Neuronal stem cell (in vitro differentiated cells): ENCODE measurements at regions not wholly inside any gene's neighbourhood (a gene's known extent, or its start where the extent isn't known, plus 50 kb on each side); places are given as distances from the start of the nearest gene placed in this dataset.

Source experiments
- DNase-seq: peaks from one replicate; pipeline ENCODE4 v3.0.0-alpha.2; 2013; ENCODE audit warnings: low spot score
- H2AFZ ChIP-seq: one replicate; pipeline ENCODE4 v1.6.1; 2013; ENCODE audit warnings: mild to moderate bottlenecking, low read length, inconsistent platforms
- H2AK5ac ChIP-seq: 2 replicates; pipeline ENCODE4 v1.6.1; 2013; ENCODE audit warnings: low read depth, mild to moderate bottlenecking, inconsistent platforms, low read length, moderate library complexity, mixed read lengths
- H2BK120ac ChIP-seq: 2 replicates; pipeline ENCODE4 v1.6.1; 2013; ENCODE audit warnings: low read depth, mild to moderate bottlenecking, inconsistent platforms, low read length, moderate library complexity, mixed read lengths
- H2BK12ac ChIP-seq: one replicate; pipeline ENCODE4 v1.6.1; 2013; ENCODE audit warnings: low read length, inconsistent platforms
- H2BK15ac ChIP-seq: 2 replicates; pipeline ENCODE4 v1.6.1; 2013; ENCODE audit warnings: mild to moderate bottlenecking, low read length, inconsistent platforms, mixed read lengths
- H2BK5ac ChIP-seq: one replicate; pipeline ENCODE4 v1.6.1; 2013; ENCODE audit warnings: inconsistent platforms, mild to moderate bottlenecking, low read length, moderate library complexity
- H3K14ac ChIP-seq: one replicate; pipeline ENCODE4 v1.6.1; 2013; ENCODE audit warnings: low read length, inconsistent platforms
- H3K18ac ChIP-seq: 2 replicates; pipeline ENCODE4 v1.6.1; 2013; ENCODE audit warnings: low read length, inconsistent platforms
- H3K23ac ChIP-seq: 2 replicates; pipeline ENCODE4 v1.6.1; 2013; ENCODE audit warnings: low read depth, mild to moderate bottlenecking, mixed read lengths, low read length, inconsistent platforms; ENCODE audit not compliant: poor library complexity
- H3K27ac ChIP-seq: replicated peaks from 3 replicates; pipeline ENCODE4 v1.5.1; 2013; ENCODE audit warnings: low read length, inconsistent platforms
- H3K27me3 ChIP-seq, 3 experiments: 2 replicates each; pipeline ENCODE4 v1.6.1; 2013; ENCODE audit warnings: low read length in 3 of 3, mild to moderate bottlenecking in 2 of 3, inconsistent platforms in 1 of 3, low read depth in 1 of 3, mixed read lengths in 1 of 3, moderate library complexity in 1 of 3; ENCODE audit not compliant: control insufficient read depth in 3 of 3, insufficient read depth in 3 of 3
- H3K36me3 ChIP-seq, 2 donors: replicated peaks in 1 of 2; 2 replicates each; pipeline ENCODE4 v1.6.1; 2013; ENCODE audit warnings: low read length in 2 of 2; ENCODE audit not compliant: control insufficient read depth in 2 of 2, insufficient read depth in 2 of 2
- H3K4ac ChIP-seq: 2 replicates; pipeline ENCODE4 v1.6.1; 2013; ENCODE audit warnings: inconsistent platforms, mild to moderate bottlenecking, low read length, moderate library complexity
- H3K4me1 ChIP-seq, 2 donors: 1 replicate in 1 of 2; 2 replicates in 1 of 2; pipeline ENCODE4 v1.6.1; 2013; ENCODE audit warnings: low read length in 2 of 2, low read depth in 1 of 2; ENCODE audit not compliant: control insufficient read depth in 2 of 2, insufficient read depth in 1 of 2
- H3K4me2 ChIP-seq: one replicate; pipeline ENCODE4 v1.6.1; 2013; ENCODE audit warnings: mild to moderate bottlenecking, low read length, inconsistent platforms; ENCODE audit not compliant: insufficient read depth, poor library complexity, severe bottlenecking
- H3K4me3 ChIP-seq, 2 donors: 2 replicates each; pipeline ENCODE4 v1.5.1; 2013; ENCODE audit warnings: low read length in 2 of 2, mild to moderate bottlenecking in 2 of 2, inconsistent platforms in 1 of 2, moderate library complexity in 1 of 2
- H3K79me1 ChIP-seq: one replicate; pipeline ENCODE4 v1.6.1; 2013; ENCODE audit warnings: low read depth, mild to moderate bottlenecking, inconsistent platforms, low read length, moderate library complexity
- H3K9ac ChIP-seq: one replicate; pipeline ENCODE4 v1.6.1; 2013; ENCODE audit warnings: mild to moderate bottlenecking, low read depth, low read length, inconsistent platforms; ENCODE audit not compliant: poor library complexity
- H3K9me3 ChIP-seq, 2 donors: replicated peaks in 1 of 2; 2 replicates each; pipeline versions ENCODE3 to v1.6.1; 2013; ENCODE audit warnings: low read length in 2 of 2, mild to moderate bottlenecking in 2 of 2, inconsistent platforms in 1 of 2, low read depth in 1 of 2, mixed read lengths in 1 of 2, moderate library complexity in 1 of 2; ENCODE audit not compliant: control insufficient read depth in 2 of 2, insufficient read depth in 1 of 2
- H4K8ac ChIP-seq: one replicate; pipeline ENCODE4 v1.6.1; 2013; ENCODE audit warnings: low read depth, mild to moderate bottlenecking, inconsistent platforms, low read length, moderate library complexity
- H4K91ac ChIP-seq: one replicate; pipeline ENCODE4 v1.6.1; 2013; ENCODE audit warnings: low read length, low read depth, mild to moderate bottlenecking, inconsistent platforms; ENCODE audit not compliant: poor library complexity
- WGBS, 2 donors: extraction: QIAGEN DNeasy Blood & Tissue Kit; methylation state at CpG; one replicate each; pipeline ENCODE4 v1.1.7; 2013; ENCODE audit warnings: missing lambda C conversion rate in 2 of 2, mixed read lengths in 1 of 2; ENCODE audit not compliant: insufficient read length in 2 of 2, insufficient replicate concordance in 1 of 2; ENCODE audit errors: extremely low coverage in 2 of 2; 5-methylcytosine and 5-hydroxymethylcytosine counted together

DNA sequence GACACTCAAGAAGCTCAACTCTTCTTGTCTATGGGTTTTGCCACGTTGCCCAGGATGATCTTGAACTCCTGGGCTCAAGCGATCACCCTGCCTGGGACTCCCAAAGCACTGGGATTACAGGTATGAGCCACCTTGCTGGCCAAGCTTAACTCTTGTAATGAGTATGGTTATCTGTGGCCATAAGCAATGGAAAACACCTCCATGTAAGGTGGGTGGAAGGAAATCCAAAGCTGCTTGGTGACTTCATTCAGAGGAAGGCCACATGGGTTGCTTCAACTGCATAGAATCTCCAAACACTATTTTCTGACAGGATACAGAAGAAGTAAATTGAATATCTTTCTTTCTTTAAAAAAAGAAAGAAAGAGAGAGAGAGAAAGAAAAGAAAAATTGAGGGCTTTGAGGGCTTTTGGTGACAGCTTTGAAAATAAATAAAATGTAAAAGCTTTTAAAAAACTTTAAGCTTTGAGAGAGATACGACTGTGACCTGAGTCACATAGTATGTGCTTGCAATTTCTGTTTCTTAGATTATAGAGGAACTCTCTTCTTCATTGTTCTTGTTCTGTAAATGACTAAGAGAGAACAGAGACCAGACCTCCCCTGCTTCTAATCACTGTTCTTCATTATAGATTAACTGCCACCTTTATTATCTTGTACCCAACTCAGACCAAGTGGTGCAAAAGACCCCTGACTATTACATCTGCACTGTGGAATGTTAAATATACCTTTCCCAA, 123.1 kb upstream of the NDUFV2 start:
- no peak overlapping the region for H2BK15ac ChIP-seq
- no peak overlapping the region for H2BK5ac ChIP-seq
- H3K14ac ChIP-seq, result no peak overlapping the region
- H3K18ac ChIP-seq, result no peak overlapping the region
- no peaks in the 10 kb centered on the region for H3K27me3 ChIP-seq
- H3K4ac ChIP-seq, result no peak overlapping the region
- no peak overlapping the region for H3K23ac ChIP-seq
- no peak for DNase-seq
- no peak overlapping the region for H4K91ac ChIP-seq
- H3K4me1 ChIP-seq, result peaks cover 5 to 8% of the 10 kb centered on the region in 2 donors
- H3K4me3 ChIP-seq, result no peak overlapping the region
- no peaks in the 10 kb centered on the region for H3K79me1 ChIP-seq
- H2BK12ac ChIP-seq, result no peak overlapping the region
- no CpG with 5 or more reads among the region's 3 CpGs for WGBS, 2 donors
- no peak overlapping the region for H3K9ac ChIP-seq
- H3K36me3 ChIP-seq, result no peaks in the 10 kb centered on the region
- no peak overlapping the region for H3K4me2 ChIP-seq
- H2AK5ac ChIP-seq, result no peak overlapping the region
- H3K9me3 ChIP-seq, result no peaks in the 10 kb centered on the region
- H4K8ac ChIP-seq, result no peak overlapping the region
- no peak overlapping the region for H2BK120ac ChIP-seq
- no peak overlapping the region for H2AFZ ChIP-seq
- H3K27ac ChIP-seq, result no peak overlapping the region

DNA sequence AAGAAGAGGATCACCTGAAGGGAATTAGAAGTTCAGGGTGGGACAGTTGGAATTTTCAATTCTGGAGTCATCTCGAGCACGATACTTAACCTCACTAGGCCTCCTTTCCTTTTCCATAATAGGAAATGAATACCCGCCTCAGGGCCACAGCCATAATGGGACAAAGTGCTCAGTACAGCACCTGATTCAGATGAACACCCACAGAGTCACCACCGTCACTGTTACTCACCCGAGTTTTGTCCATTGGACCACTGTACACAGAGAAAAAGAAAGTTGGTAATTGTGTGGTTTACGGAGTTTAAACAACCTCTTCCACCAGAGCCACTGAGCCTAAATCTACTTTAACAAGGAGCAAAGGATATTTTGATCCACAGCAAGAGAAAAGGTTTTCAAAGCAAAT, 122.0 kb upstream of the NDUFV2 start:
- H3K23ac ChIP-seq, result no peak overlapping the region
- H3K79me1 ChIP-seq, result no peaks in the 10 kb centered on the region
- no peak overlapping the region for H2BK12ac ChIP-seq
- H2AFZ ChIP-seq, result peak overlapping the region; percentile 41
- no peak overlapping the region for H2BK120ac ChIP-seq
- H3K4me2 ChIP-seq, result no peak overlapping the region
- no peak overlapping the region for H2BK5ac ChIP-seq
- no peak overlapping the region for H4K8ac ChIP-seq
- no peaks in the 10 kb centered on the region for H3K27me3 ChIP-seq
- H3K9ac ChIP-seq, result no peak overlapping the region
- H4K91ac ChIP-seq, result no peak overlapping the region
- no peaks in the 10 kb centered on the region for H3K36me3 ChIP-seq
- no peak overlapping the region for H2BK15ac ChIP-seq
- H3K14ac ChIP-seq, result no peak overlapping the region
- peak; percentile 35 for DNase-seq
- H3K9me3 ChIP-seq, result no peaks in the 10 kb centered on the region
- H3K4me1 ChIP-seq, result peaks cover 5 to 8% of the 10 kb centered on the region in 2 donors
- no CpG with 5 or more reads among the region's 6 CpGs for WGBS, 2 donors
- H3K4ac ChIP-seq, result no peak overlapping the region
- no peak overlapping the region for H3K4me3 ChIP-seq
- no peak overlapping the region for H3K27ac ChIP-seq
- H3K18ac ChIP-seq, result no peak overlapping the region
- H2AK5ac ChIP-seq, result no peak overlapping the region

DNA sequence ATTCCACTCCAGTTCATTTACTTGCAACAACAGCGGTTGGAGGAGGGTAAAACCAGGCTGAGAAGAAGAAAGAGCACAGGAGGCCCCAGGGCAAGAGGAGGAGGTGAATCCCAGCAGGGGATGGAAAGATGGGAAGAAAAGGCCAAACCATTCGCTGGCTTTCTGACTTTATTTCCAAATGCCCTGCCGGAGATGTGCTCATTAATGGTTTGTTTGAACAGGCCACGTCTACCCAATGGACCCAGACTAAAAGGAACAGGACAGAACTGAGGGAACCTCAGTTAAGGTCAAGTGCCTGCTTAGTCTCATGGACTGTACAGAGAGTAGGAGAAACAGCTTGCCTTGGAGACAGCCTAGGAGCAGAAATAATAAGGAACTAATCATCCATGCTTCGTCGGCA, 121.6 kb upstream of the NDUFV2 start:
- H3K23ac ChIP-seq, result no peak overlapping the region
- no CpG with 5 or more reads among the region's 6 CpGs for WGBS, 2 donors
- H3K4me1 ChIP-seq, result peaks cover 5 to 8% of the 10 kb centered on the region in 2 donors
- H3K14ac ChIP-seq, result no peak overlapping the region
- no peak overlapping the region for H3K27ac ChIP-seq
- H3K18ac ChIP-seq, result no peak overlapping the region
- no peak overlapping the region for H2BK5ac ChIP-seq
- no peak overlapping the region for H3K4ac ChIP-seq
- no peaks in the 10 kb centered on the region for H3K79me1 ChIP-seq
- H3K27me3 ChIP-seq, result no peaks in the 10 kb centered on the region
- H3K36me3 ChIP-seq, result no peaks in the 10 kb centered on the region
- peak overlapping the region; percentile 41 for H2AFZ ChIP-seq
- H2AK5ac ChIP-seq, result no peak overlapping the region
- DNase-seq, result peak; percentile 8
- H3K4me3 ChIP-seq, result no peak overlapping the region
- H2BK120ac ChIP-seq, result no peak overlapping the region
- H3K4me2 ChIP-seq, result no peak overlapping the region
- no peak overlapping the region for H2BK12ac ChIP-seq
- H2BK15ac ChIP-seq, result no peak overlapping the region
- no peak overlapping the region for H4K91ac ChIP-seq
- no peak overlapping the region for H3K9ac ChIP-seq
- H3K9me3 ChIP-seq, result no peaks in the 10 kb centered on the region
- H4K8ac ChIP-seq, result no peak overlapping the region

DNA sequence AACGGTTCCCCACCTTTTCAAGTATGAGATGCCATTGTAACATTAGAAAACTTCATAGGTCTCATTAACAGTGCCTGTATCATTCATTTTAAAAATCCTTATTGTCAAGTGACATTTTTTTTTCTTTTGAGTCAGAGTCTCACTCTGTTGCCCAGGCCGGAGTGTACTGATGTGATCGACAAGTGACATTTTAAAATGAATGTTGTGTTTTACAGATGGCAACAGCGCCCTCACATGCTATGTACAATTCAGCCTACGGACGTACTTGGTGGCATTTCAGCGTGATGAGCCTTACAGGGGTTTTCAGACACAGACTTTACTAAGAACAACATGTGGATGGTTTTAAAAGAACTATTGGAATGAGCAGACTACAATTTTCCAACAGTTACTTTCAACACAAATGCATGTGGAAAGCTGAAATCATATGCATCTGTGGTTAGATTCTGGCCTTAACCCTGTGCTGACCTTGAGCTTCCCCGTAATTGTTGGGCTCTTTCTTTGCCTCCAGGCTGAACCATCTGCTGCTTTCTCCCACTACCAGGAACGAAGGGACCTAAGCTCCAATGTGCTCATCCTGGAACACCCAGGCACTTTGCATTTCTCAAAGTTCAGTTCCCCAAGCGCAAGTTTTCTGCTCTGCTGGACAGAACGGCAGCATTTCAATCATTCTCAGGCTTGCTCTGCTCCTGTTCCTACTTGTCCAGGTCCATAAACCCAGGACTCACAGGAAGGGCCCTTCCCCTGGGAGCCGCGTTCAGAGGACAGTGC, 119.9 kb upstream of the NDUFV2 start:
- WGBS, 2 donors, result no CpG with 5 or more reads among the region's 13 CpGs
- Histone ChIP-seq H3K4me3 (no peak overlapping the region), H3K27me3 (no peaks in the 10 kb centered on the region), H3K27ac (no peak overlapping the region), H3K14ac (no peak overlapping the region), H2BK5ac (no peak overlapping the region), H3K9ac (no peak overlapping the region), H2BK15ac (no peak overlapping the region), H3K4ac (no peak overlapping the region), H3K4me1 (peaks cover 5 to 8% of the 10 kb centered on the region in 2 donors), H4K91ac (no peak overlapping the region), H2BK120ac (no peak overlapping the region), H3K18ac (no peak overlapping the region), H3K36me3 (no peaks in the 10 kb centered on the region), H3K79me1 (no peaks in the 10 kb centered on the region), H2AFZ (no peak overlapping the region), H4K8ac (no peak overlapping the region), H3K9me3 (no peaks in the 10 kb centered on the region), H3K4me2 (no peak overlapping the region), H2AK5ac (no peak overlapping the region), H2BK12ac (no peak overlapping the region), H3K23ac (no peak overlapping the region)
- DNase-seq, result peak; percentile 21
